Astrocyte (in vitro differentiated cells and primary cell): ENCODE measurements at regions not wholly inside any gene's neighbourhood (a gene's known extent, or its start where the extent isn't known, plus 50 kb on each side); places are given as distances from the start of the nearest gene placed in this dataset.
"Not testable (repeated sequence)": the region's sequence is repeated elsewhere in the genome, so short reads cannot be mapped to it uniquely, and the experiment has no call there.

Source experiments
- DNase-seq: peaks from one replicate; pipeline ENCODE4 v3.0.0-alpha.2; 2010; ENCODE audit warnings: low read depth
- FAIRE-seq: peaks from 2 replicates; lab custom pipeline; 2011; peaks lifted over from hg19 to GRCh38; lab: Jason Lieb, UNC
- H2AFZ ChIP-seq: 2 replicates; pipeline ENCODE4 v1.6.0; 2012; ENCODE audit warnings: low read depth, low read length, inconsistent platforms
- H3K27ac ChIP-seq: 2 replicates; pipeline ENCODE4 v1.5.1; 2011; ENCODE audit warnings: low read depth, low read length, inconsistent platforms
- H3K27me3 ChIP-seq: 2 replicates; pipeline ENCODE4 v1.6.0; 2011; ENCODE audit warnings: low read length, inconsistent platforms; ENCODE audit not compliant: insufficient read depth
- H3K36me3 ChIP-seq: 2 replicates; pipeline ENCODE4 v1.5.1; 2011; ENCODE audit warnings: low read length, inconsistent platforms; ENCODE audit not compliant: insufficient read depth
- H3K4me1 ChIP-seq: 2 replicates; pipeline ENCODE4 v1.5.1; 2011; ENCODE audit warnings: low read length, inconsistent platforms; ENCODE audit not compliant: insufficient read depth
- H3K4me2 ChIP-seq: 2 replicates; pipeline ENCODE4 v1.6.0; 2012; ENCODE audit warnings: low read length, inconsistent platforms
- H3K4me3 ChIP-seq: 2 replicates; pipeline ENCODE4 v1.5.1; 2011; ENCODE audit warnings: low read depth, mild to moderate bottlenecking, low read length, inconsistent platforms; ENCODE audit not compliant: insufficient read depth
- H3K79me2 ChIP-seq: 2 replicates; pipeline ENCODE4 v1.6.0; 2012; ENCODE audit warnings: mild to moderate bottlenecking, low read length, inconsistent platforms; ENCODE audit not compliant: insufficient read depth
- H3K9ac ChIP-seq: 2 replicates; pipeline ENCODE4 v1.6.0; 2012; ENCODE audit warnings: mild to moderate bottlenecking, low read length, inconsistent platforms
- H3K9me3 ChIP-seq: 2 replicates; pipeline ENCODE4 v1.5.1; 2012; ENCODE audit warnings: low read depth, mild to moderate bottlenecking, low read length, inconsistent platforms; ENCODE audit not compliant: insufficient read depth
- H4K20me1 ChIP-seq: 2 replicates; pipeline ENCODE4 v1.6.0; 2012; ENCODE audit warnings: low read length, inconsistent platforms; ENCODE audit not compliant: insufficient read depth
- H3K27ac Mint-ChIP-seq: one replicate; pipeline ENCODE4 v1.8.0; 2021; ENCODE audit warnings: mild to moderate bottlenecking, mixed read lengths; ENCODE audit not compliant: unreplicated experiment
- H3K27me3 Mint-ChIP-seq: one replicate; pipeline ENCODE4 v1.8.0; 2021; ENCODE audit warnings: low read depth, mixed read lengths; ENCODE audit not compliant: unreplicated experiment
- H3K36me3 Mint-ChIP-seq: one replicate; pipeline ENCODE4 v1.8.0; 2021; ENCODE audit warnings: low read depth, mixed read lengths; ENCODE audit not compliant: unreplicated experiment
- H3K4me1 Mint-ChIP-seq: one replicate; pipeline ENCODE4 v1.8.0; 2021; ENCODE audit warnings: low read depth, mixed read lengths; ENCODE audit not compliant: unreplicated experiment
- H3K4me3 Mint-ChIP-seq: one replicate; pipeline ENCODE4 v1.8.0; 2021; ENCODE audit warnings: mild to moderate bottlenecking, moderate library complexity, mixed read lengths; ENCODE audit not compliant: unreplicated experiment
- H3K9me3 Mint-ChIP-seq: one replicate; pipeline ENCODE4 v1.8.0; 2021; ENCODE audit warnings: mild to moderate bottlenecking, mixed read lengths; ENCODE audit not compliant: unreplicated experiment
- CTCF ChIP-seq: IDR thresholded peaks from 2 replicates; pipeline ENCODE4 v1.5.1; 2011; ENCODE audit warnings: low read depth, mild to moderate bottlenecking, inconsistent platforms, low read length, moderate library complexity; ENCODE audit not compliant: insufficient read depth

- not testable (repeated sequence) for H3K4me2 ChIP-seq, H3K9me3 Mint-ChIP-seq, DNase-seq, H3K36me3 Mint-ChIP-seq, H3K27me3 Mint-ChIP-seq, H3K4me1 ChIP-seq, H3K27me3 ChIP-seq, H3K27ac ChIP-seq, H4K20me1 ChIP-seq, H3K4me3 ChIP-seq, H3K9me3 ChIP-seq, H3K36me3 ChIP-seq, H3K4me3 Mint-ChIP-seq, H3K79me2 ChIP-seq, H3K27ac Mint-ChIP-seq, H3K9ac ChIP-seq, H3K4me1 Mint-ChIP-seq, H2AFZ ChIP-seq, FAIRE-seq
Observed at GRCh38 chr17:20633268-20634059, 53.9 kb downstream of the CDRT15L2 start.

- H3K36me3 ChIP-seq, H3K27me3 ChIP-seq, H3K4me3 Mint-ChIP-seq, H4K20me1 ChIP-seq, H2AFZ ChIP-seq, H3K9ac ChIP-seq, H3K79me2 ChIP-seq, H3K4me2 ChIP-seq, H3K4me1 ChIP-seq, FAIRE-seq, DNase-seq, H3K9me3 ChIP-seq, H3K9me3 Mint-ChIP-seq, H3K27ac Mint-ChIP-seq, H3K27ac ChIP-seq, H3K4me3 ChIP-seq, H3K4me1 Mint-ChIP-seq, H3K27me3 Mint-ChIP-seq, H3K36me3 Mint-ChIP-seq: not testable (repeated sequence)
Observed at GRCh38 chr17:20640147-20640546, 60.6 kb downstream of the CDRT15L2 start.

- H3K36me3 ChIP-seq, FAIRE-seq, H3K36me3 Mint-ChIP-seq, H3K27me3 ChIP-seq, H3K4me1 Mint-ChIP-seq, H3K4me3 Mint-ChIP-seq, H3K79me2 ChIP-seq, DNase-seq, H2AFZ ChIP-seq, H3K27ac Mint-ChIP-seq, H3K27me3 Mint-ChIP-seq, H3K4me2 ChIP-seq, H3K4me3 ChIP-seq, H3K27ac ChIP-seq, H3K4me1 ChIP-seq, H3K9ac ChIP-seq, H3K9me3 ChIP-seq, H4K20me1 ChIP-seq, H3K9me3 Mint-ChIP-seq: not testable (repeated sequence)
- peak; percentile 10 for TF ChIP-seq CTCF
Observed at GRCh38 chr17:20646661-20647272, 67.2 kb downstream of the CDRT15L2 start.

GRCh38 chr17:20649097-20649767 is 69.7 kb downstream of the CDRT15L2 start:
- H3K27ac ChIP-seq, H3K9ac ChIP-seq, DNase-seq, H3K36me3 Mint-ChIP-seq, H2AFZ ChIP-seq, H3K9me3 Mint-ChIP-seq, H3K27ac Mint-ChIP-seq, H3K79me2 ChIP-seq, H3K36me3 ChIP-seq, FAIRE-seq, H3K4me2 ChIP-seq, H3K4me3 Mint-ChIP-seq, H4K20me1 ChIP-seq, H3K4me1 ChIP-seq, H3K27me3 ChIP-seq, H3K27me3 Mint-ChIP-seq, H3K9me3 ChIP-seq, H3K4me3 ChIP-seq: not testable (repeated sequence)
- H3K4me1 Mint-ChIP-seq, result peaks cover 12% of the 10 kb centered on the region

GRCh38 chr17:20651022-20651421 is 71.5 kb downstream of the CDRT15L2 start:
- not testable (repeated sequence) for H2AFZ ChIP-seq, H3K27ac ChIP-seq, FAIRE-seq, H3K27me3 Mint-ChIP-seq, H3K4me3 ChIP-seq, H4K20me1 ChIP-seq, H3K27ac Mint-ChIP-seq, H3K9me3 ChIP-seq, H3K36me3 ChIP-seq, H3K27me3 ChIP-seq, H3K9me3 Mint-ChIP-seq, H3K4me2 ChIP-seq, H3K4me1 ChIP-seq, H3K4me3 Mint-ChIP-seq, H3K79me2 ChIP-seq, H3K9ac ChIP-seq, DNase-seq, H3K36me3 Mint-ChIP-seq
- H3K4me1 Mint-ChIP-seq, result peaks cover 15% of the 10 kb centered on the region
